ENCODE measurements at regions not wholly inside any gene's neighbourhood (a gene's known extent, or its start where the extent isn't known, plus 50 kb on each side); places are given as distances from the start of the nearest gene placed in this dataset.

GRCh38 chr4:163273922-163274321 lies 58.5 kb downstream of the NPY1R start:
- intact Hi-C loops (cut with micrococcal nuclease) = no loop called here
- no peaks in the 10 kb centered on the region for H3K4me1 Mint-ChIP-seq (ENCODE audit: low read depth)
- no peak for DNase-seq
- ChIA-PET CTCF (no interaction called here), POLR2A (no interaction called here)
- no peaks in the 10 kb centered on the region for H3K36me3 Mint-ChIP-seq
- H3K27me3 Mint-ChIP-seq = peaks cover 9% of the 10 kb centered on the region
- no peak overlapping the region for H3K27ac Mint-ChIP-seq
- H3K4me3 Mint-ChIP-seq = no peak overlapping the region
- no peaks in the 10 kb centered on the region for H3K9me3 Mint-ChIP-seq

- Mint-ChIP-seq H3K4me1 (ENCODE audit: low read depth) (no peaks in the 10 kb centered on the region), H3K36me3 (no peaks in the 10 kb centered on the region), H3K4me3 (no peak overlapping the region), H3K27ac (no peak overlapping the region), H3K27me3 (peaks cover 9% of the 10 kb centered on the region), H3K9me3 (no peaks in the 10 kb centered on the region)
- ChIA-PET CTCF (interaction anchor here (0.6 kb wide), 2 partner anchors 35 to 42 kb away, joined by 3 to 4 read pairs; no protein-coding TSS in a partner anchor), POLR2A (no interaction called here)
- no peak for DNase-seq
- intact Hi-C loops (cut with micrococcal nuclease) = no loop called here
Observed at GRCh38 chr4:163273203-163273602, 59.2 kb downstream of the NPY1R start.

- no peak overlapping the region for H3K4me3 Mint-ChIP-seq
- intact Hi-C loops (cut with micrococcal nuclease) = no loop called here
- POLR2A ChIA-PET = no interaction called here
- H3K4me1 Mint-ChIP-seq (ENCODE audit: low read depth) = no peaks in the 10 kb centered on the region
- peaks cover 6% of the 10 kb centered on the region for H3K27me3 Mint-ChIP-seq
- H3K27ac Mint-ChIP-seq = no peak overlapping the region
- CTCF ChIA-PET = no interaction called here
- H3K36me3 Mint-ChIP-seq = no peaks in the 10 kb centered on the region
- H3K9me3 Mint-ChIP-seq = no peaks in the 10 kb centered on the region
- no peak for DNase-seq
Observed at GRCh38 chr4:163271555-163272127, 60.8 kb downstream of the NPY1R start.

- POLR2A ChIA-PET = no interaction called here
- no peak overlapping the region for H3K4me3 Mint-ChIP-seq
Observed at GRCh38 chr4:163269869-163270268, 62.5 kb downstream of the NPY1R start.

GRCh38 chr4:163269166-163269565 lies 63.2 kb downstream of the NPY1R start:
- POLR2A ChIA-PET = no interaction called here
- CTCF ChIA-PET = no interaction called here

More at GRCh38 chr4:163269869-163270268, 62.5 kb downstream of the NPY1R start:
- Mint-ChIP-seq H3K4me1 (ENCODE audit: low read depth) (no peaks in the 10 kb centered on the region), H3K27me3 (peaks cover 5% of the 10 kb centered on the region), H3K27ac (no peak overlapping the region), H3K36me3 (no peaks in the 10 kb centered on the region), H3K9me3 (no peaks in the 10 kb centered on the region)
- intact Hi-C loops (cut with micrococcal nuclease) = no loop called here
- CTCF ChIA-PET = no interaction called here
- no peak for DNase-seq

GRCh38 chr4:163264934-163265333 lies 67.5 kb downstream of the NPY1R start:
- ChIA-PET CTCF (no interaction called here), POLR2A (no interaction called here)
- no peaks in the 10 kb centered on the region for H3K36me3 Mint-ChIP-seq
- H3K27ac Mint-ChIP-seq = no peak overlapping the region
- H3K9me3 Mint-ChIP-seq = no peaks in the 10 kb centered on the region
- H3K27me3 Mint-ChIP-seq = peaks cover 2% of the 10 kb centered on the region
- no peaks in the 10 kb centered on the region for H3K4me1 Mint-ChIP-seq (ENCODE audit: low read depth)
- no peak for DNase-seq
- intact Hi-C loops (cut with micrococcal nuclease) = no loop called here
- no peak overlapping the region for H3K4me3 Mint-ChIP-seq

More at GRCh38 chr4:163269166-163269565, 63.2 kb downstream of the NPY1R start:
- DNase-seq = no peak
- Mint-ChIP-seq H3K36me3 (no peaks in the 10 kb centered on the region), H3K4me3 (no peak overlapping the region), H3K4me1 (ENCODE audit: low read depth) (no peaks in the 10 kb centered on the region), H3K27me3 (peaks cover 3% of the 10 kb centered on the region), H3K9me3 (no peaks in the 10 kb centered on the region), H3K27ac (no peak overlapping the region)
- intact Hi-C loops (cut with micrococcal nuclease) = no loop called here

GRCh38 chr4:163263606-163264005 lies 68.8 kb downstream of the NPY1R start:
- intact Hi-C loops (cut with micrococcal nuclease) = no loop called here
- Mint-ChIP-seq H3K4me1 (ENCODE audit: low read depth) (no peaks in the 10 kb centered on the region), H3K27ac (no peak overlapping the region), H3K27me3 (peaks cover 2% of the 10 kb centered on the region), H3K4me3 (no peak overlapping the region), H3K9me3 (no peaks in the 10 kb centered on the region), H3K36me3 (no peaks in the 10 kb centered on the region)
- CTCF ChIA-PET = no interaction called here
- POLR2A ChIA-PET = no interaction called here
- DNase-seq = no peak

- H3K4me1 Mint-ChIP-seq (ENCODE audit: low read depth) = no peaks in the 10 kb centered on the region
- POLR2A ChIA-PET = no interaction called here
- no peak overlapping the region for H3K27ac Mint-ChIP-seq
- H3K36me3 Mint-ChIP-seq = no peaks in the 10 kb centered on the region
- H3K9me3 Mint-ChIP-seq = no peaks in the 10 kb centered on the region
- CTCF ChIA-PET = no interaction called here
- intact Hi-C loops (cut with micrococcal nuclease) = no loop called here
- no peak for DNase-seq
- H3K27me3 Mint-ChIP-seq = no peaks in the 10 kb centered on the region
- no peak overlapping the region for H3K4me3 Mint-ChIP-seq
Observed at GRCh38 chr4:163256680-163257343, 75.6 kb downstream of the NPY1R start.

GRCh38 chr4:163251204-163251603 lies 81.2 kb downstream of the NPY1R start:
- POLR2A ChIA-PET = no interaction called here
- no peak overlapping the region for H3K4me3 Mint-ChIP-seq
- peaks cover 5% of the 10 kb centered on the region for H3K27me3 Mint-ChIP-seq
- no peak overlapping the region for H3K27ac Mint-ChIP-seq
- intact Hi-C loops (cut with micrococcal nuclease) = no loop called here
- no peaks in the 10 kb centered on the region for H3K36me3 Mint-ChIP-seq
- H3K4me1 Mint-ChIP-seq (ENCODE audit: low read depth) = no peaks in the 10 kb centered on the region
- CTCF ChIA-PET = no interaction called here
- H3K9me3 Mint-ChIP-seq = no peaks in the 10 kb centered on the region
- DNase-seq = no peak

- H3K36me3 Mint-ChIP-seq = no peaks in the 10 kb centered on the region
- peaks cover 5% of the 10 kb centered on the region for H3K27me3 Mint-ChIP-seq
- intact Hi-C loops (cut with micrococcal nuclease) = no loop called here
- no peak overlapping the region for H3K4me3 Mint-ChIP-seq
- H3K9me3 Mint-ChIP-seq = no peaks in the 10 kb centered on the region
- no peak overlapping the region for H3K27ac Mint-ChIP-seq
- CTCF ChIA-PET = no interaction called here
- peaks cover 2% of the 10 kb centered on the region for H3K4me1 Mint-ChIP-seq (ENCODE audit: low read depth)
- no peak for DNase-seq
- POLR2A ChIA-PET = no interaction called here
Observed at GRCh38 chr4:163249042-163249441, 82.4 kb upstream of the NAF1 start.

GRCh38 chr4:163245044-163245728 lies 78.5 kb upstream of the NAF1 start:
- Mint-ChIP-seq H3K27me3 (peaks cover 12% of the 10 kb centered on the region), H3K27ac (no peak overlapping the region), H3K4me3 (no peak overlapping the region), H3K4me1 (ENCODE audit: low read depth) (peaks cover 7% of the 10 kb centered on the region), H3K9me3 (no peaks in the 10 kb centered on the region), H3K36me3 (no peaks in the 10 kb centered on the region)
- DNase-seq = no peak
- ChIA-PET POLR2A (no interaction called here), CTCF (interaction anchor here (0.8 kb wide), 1 partner anchor 300 kb away, joined by 4 read pairs; no protein-coding TSS in a partner anchor)
- intact Hi-C loops (cut with micrococcal nuclease) = no loop called here

- Mint-ChIP-seq H3K27ac (no peak overlapping the region), H3K4me3 (no peak overlapping the region), H3K36me3 (no peaks in the 10 kb centered on the region), H3K4me1 (ENCODE audit: low read depth) (peaks cover 7% of the 10 kb centered on the region), H3K27me3 (peaks cover 10% of the 10 kb centered on the region), H3K9me3 (no peaks in the 10 kb centered on the region)
- no peak for DNase-seq
- ChIA-PET CTCF (no interaction called here), POLR2A (no interaction called here)
- intact Hi-C loops (cut with micrococcal nuclease) = no loop called here
Observed at GRCh38 chr4:163243297-163243981, 76.7 kb upstream of the NAF1 start.

Data from activated CD4-positive, alpha-beta memory T cell treated with anti-CD3 and anti-CD28 coated beads for 36 hours (primary cell).